SK-N-SH (cell line): ENCODE measurements at regions not wholly inside any gene's neighbourhood (a gene's known extent, or its start where the extent isn't known, plus 50 kb on each side); places are given as distances from the start of the nearest gene placed in this dataset.

Source experiments
- CTCF ChIA-PET: fragments of 300-600, 350-600 bp; formaldehyde crosslinking; extraction: SDS; loops from one replicate; lab custom pipeline; 2021; lab: Yijun Ruan, JAX
- POLR2A ChIA-PET: fragments of 350-600 bp; sonication (Branson Sonifier 250); formaldehyde crosslinking; extraction: SDS; loops from one replicate; lab custom pipeline; 2020; ENCODE audit warnings: antibody characterized with exemption, inconsistent platforms; lab: Yijun Ruan, JAX
- DNase-seq: peaks from one replicate; pipeline ENCODE4 v3.0.0; 2012
- H2AFZ ChIP-seq: fragments of 200-600 bp; sonication (generic); 2 replicates; pipeline ENCODE4 v1.8.1; 2016; ENCODE audit warnings: antibody characterized with exemption, mild to moderate bottlenecking, low read depth
- H3F3A ChIP-seq: fragments of 200-600 bp; sonication (generic); replicated peaks from 2 replicates; pipeline ENCODE3; 2016; ENCODE audit warnings: antibody characterized with exemption, mild to moderate bottlenecking; ENCODE audit not compliant: insufficient read depth
- H3K27ac ChIP-seq, 2 experiments: fragments of 200-500 bp in 1 of 2; fragments of 200-600 bp in 1 of 2; sonication (Bioruptor generic) in 1 of 2; sonication (generic), shearing (Covaris generic) in 1 of 2; 2 replicates each; pipeline versions ENCODE4 v1.5.1 to v1.6.1; 2014 to 2016; ENCODE audit warnings: low read depth in 2 of 2, inconsistent platforms in 1 of 2, low read length in 1 of 2, mild to moderate bottlenecking in 1 of 2, mixed read lengths in 1 of 2
- H3K27me3 ChIP-seq: fragments of 200-600 bp; sonication (generic), shearing (Covaris generic); 2 replicates; pipeline ENCODE4 v1.6.1; 2016; ENCODE audit warnings: mixed run types; ENCODE audit not compliant: insufficient read depth
- H3K36me3 ChIP-seq, 2 experiments: fragments of 200-500 bp in 1 of 2; fragments of 200-600 bp in 1 of 2; sonication (Bioruptor generic) in 1 of 2; sonication (generic) in 1 of 2; replicated peaks in 1 of 2; 2 replicates each; pipeline versions ENCODE3 to v1.5.1; 2014 to 2016; ENCODE audit warnings: low read length in 1 of 2, mild to moderate bottlenecking in 1 of 2; ENCODE audit not compliant: insufficient read depth in 2 of 2, control insufficient read depth in 1 of 2
- H3K4me1 ChIP-seq, 2 experiments: fragments of 200-500 bp in 1 of 2; fragments of 200-600 bp in 1 of 2; sonication (Bioruptor generic) in 1 of 2; sonication (generic), shearing (Covaris generic) in 1 of 2; 2 replicates each; pipeline versions ENCODE4 v1.5.1 to v1.6.1; 2014 to 2016; ENCODE audit warnings: low read depth in 1 of 2, low read length in 1 of 2, mixed run types in 1 of 2; ENCODE audit not compliant: insufficient read depth in 2 of 2, control insufficient read depth in 1 of 2
- H3K4me2 ChIP-seq: fragments of 200-600 bp; sonication (generic), shearing (Covaris generic); 2 replicates; pipeline ENCODE4 v1.6.1; 2017; ENCODE audit warnings: mixed run types
- H3K4me3 ChIP-seq, 2 experiments: fragments of 200-500 bp in 1 of 2; fragments of 200-600 bp in 1 of 2; sonication (Bioruptor generic) in 1 of 2; sonication (generic), shearing (Covaris generic) in 1 of 2; 2 replicates each; pipeline versions ENCODE4 v1.5.1 to v1.8.1; 2014 to 2016; ENCODE audit warnings: low read depth in 2 of 2, inconsistent platforms in 1 of 2, low read length in 1 of 2, mild to moderate bottlenecking in 1 of 2, mixed read lengths in 1 of 2, moderate library complexity in 1 of 2
- H3K79me2 ChIP-seq: fragments of 200-600 bp; sonication (generic); 2 replicates; pipeline ENCODE4 v1.8.1; 2017; ENCODE audit warnings: mild to moderate bottlenecking; ENCODE audit not compliant: insufficient read depth
- H3K9ac ChIP-seq: fragments of 200-600 bp; sonication (generic); 2 replicates; pipeline ENCODE4 v1.6.1; 2017; ENCODE audit warnings: mixed run types
- H3K9me2 ChIP-seq: fragments of 200-600 bp; sonication (generic); 2 replicates; pipeline ENCODE4 v1.6.1; 2017; ENCODE audit warnings: mixed run types
- H3K9me3 ChIP-seq: fragments of 200-600 bp; sonication (generic); 2 replicates; pipeline ENCODE4 v1.6.1; 2017; ENCODE audit warnings: mixed run types, mild to moderate bottlenecking, moderate library complexity
- H4K20me1 ChIP-seq: fragments of 200-600 bp; sonication (generic); 2 replicates; pipeline ENCODE4 v1.6.1; 2017; ENCODE audit warnings: mild to moderate bottlenecking, mixed run types; ENCODE audit not compliant: insufficient read depth
- EP300 ChIP-seq, 2 experiments: IDR thresholded peaks; 2 replicates each; pipeline versions ENCODE4 v1.4.0 to v1.6.1; 2012; ENCODE audit warnings: borderline replicate concordance in 1 of 2, low read depth in 1 of 2, low read length in 1 of 2
- EZH2phosphoT487 ChIP-seq: fragments of 200-600 bp; sonication (generic); IDR thresholded peaks from 2 replicates; pipeline ENCODE4 v1.6.1; 2017; ENCODE audit warnings: low read depth, mixed run types, mild to moderate bottlenecking, antibody characterized with exemption, moderate library complexity, borderline replicate concordance
- FOXM1 ChIP-seq: IDR thresholded peaks from 2 replicates; pipeline ENCODE4 v1.4.0; 2012; ENCODE audit warnings: low read depth, mild to moderate bottlenecking
- GABPA ChIP-seq: IDR thresholded peaks from 2 replicates; pipeline ENCODE4 v1.4.0; 2012; ENCODE audit warnings: low read depth, mild to moderate bottlenecking
- GATA2 ChIP-seq: sonication (generic); formaldehyde crosslinking; IDR thresholded peaks from 2 replicates; pipeline ENCODE4 v1.5.0; 2020; ENCODE audit warnings: mild to moderate bottlenecking, missing genetic modification reagents
- JUND ChIP-seq: IDR thresholded peaks from 2 replicates; pipeline ENCODE4 v1.4.0; 2012
- MEF2A ChIP-seq: IDR thresholded peaks from 2 replicates; pipeline ENCODE4 v1.4.0; 2012; ENCODE audit warnings: low read depth, borderline replicate concordance
- MXI1 ChIP-seq: IDR thresholded peaks from 2 replicates; pipeline ENCODE4 v1.6.1; 2012; ENCODE audit warnings: mild to moderate bottlenecking, low read depth, low read length, improper control_type of control experiment
- NFIC ChIP-seq: IDR thresholded peaks from 2 replicates; pipeline ENCODE4 v1.4.0; 2012; ENCODE audit warnings: borderline replicate concordance
- NRF1 ChIP-seq: IDR thresholded peaks from 2 replicates; pipeline ENCODE4 v1.6.1; 2012; ENCODE audit warnings: low read depth, mild to moderate bottlenecking, low read length
- POLR2AphosphoS5 ChIP-seq: IDR thresholded peaks from 2 replicates; pipeline ENCODE4 v1.6.1; 2012; ENCODE audit warnings: low read depth, low read length
- RAD21 ChIP-seq: IDR thresholded peaks from 2 replicates; pipeline ENCODE4 v1.6.1; 2012; ENCODE audit warnings: mild to moderate bottlenecking, low read length
- RFX5 ChIP-seq: IDR thresholded peaks from 2 replicates; pipeline ENCODE4 v1.6.1; 2012; ENCODE audit warnings: mild to moderate bottlenecking, improper control_type of control experiment, low read length
- RXRA ChIP-seq: IDR thresholded peaks from 2 replicates; pipeline ENCODE4 v1.4.0; 2012; ENCODE audit warnings: low read depth, mild to moderate bottlenecking, borderline replicate concordance
- SMC3 ChIP-seq: IDR thresholded peaks from 2 replicates; pipeline ENCODE4 v1.6.1; 2012; ENCODE audit warnings: low read depth, low read length, improper control_type of control experiment
- TCF12 ChIP-seq: IDR thresholded peaks from 2 replicates; pipeline ENCODE4 v1.4.0; 2012
- USF1 ChIP-seq: IDR thresholded peaks from 2 replicates; pipeline ENCODE4 v1.4.0; 2012; ENCODE audit warnings: low read depth, borderline replicate concordance
- USF2 ChIP-seq: fragments of 150-350 bp; IDR thresholded peaks from 2 replicates; pipeline ENCODE4 v1.6.1; 2017; ENCODE audit warnings: antibody characterized with exemption, low read length, low read depth, borderline replicate concordance
- WGBS: methylation state at CpG from one replicate; pipeline ENCODE4 v1.1.6; 2017; ENCODE audit warnings: low lambda C conversion rate; 5-methylcytosine and 5-hydroxymethylcytosine counted together
- TF ChIP-seq, protein P1 (sequence below): IDR thresholded peaks from 2 replicates; pipeline ENCODE4; 2012

DNA sequence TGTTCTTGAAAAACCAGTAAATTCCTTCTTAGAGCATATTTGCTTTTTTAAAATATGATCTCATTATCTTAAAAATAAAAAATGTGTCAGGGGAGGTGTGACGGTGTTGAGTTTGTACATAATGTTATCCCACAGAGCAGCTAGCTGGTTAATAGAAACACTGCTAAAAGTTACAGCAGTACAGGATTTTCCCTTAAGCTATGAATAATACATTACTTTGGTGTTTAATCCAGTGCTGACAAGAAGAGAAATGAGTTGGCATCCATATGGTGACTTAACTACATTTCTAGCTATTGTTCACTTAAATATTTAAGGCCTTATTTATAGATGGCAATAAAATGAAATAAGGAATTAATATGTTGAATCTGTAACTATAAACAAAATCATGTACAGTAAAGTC lies 883.1 kb downstream of the CDH18 start:
- TF ChIP-seq FOXM1 (no peak), GATA2 (CRISPR knock-in tag) (no peak), NFIC (no peak), MEF2A (no peak), NRF1 (no peak), POLR2AphosphoS5 (no peak), EZH2phosphoT487 (no peak), RAD21 (no peak), USF2 (no peak), USF1 (no peak), TCF12 (no peak), EP300 (IDR thresholded peaks at IDR 0.05; ENCODE audit: borderline replicate concordance in 1 of 2, low read depth in 1 of 2, low read length in 1 of 2) (no peak), MXI1 (no peak), JUND (no peak), RXRA (no peak), RFX5 (no peak), SMC3 (no peak), GABPA (no peak)
- TF ChIP-seq, protein P1, sequence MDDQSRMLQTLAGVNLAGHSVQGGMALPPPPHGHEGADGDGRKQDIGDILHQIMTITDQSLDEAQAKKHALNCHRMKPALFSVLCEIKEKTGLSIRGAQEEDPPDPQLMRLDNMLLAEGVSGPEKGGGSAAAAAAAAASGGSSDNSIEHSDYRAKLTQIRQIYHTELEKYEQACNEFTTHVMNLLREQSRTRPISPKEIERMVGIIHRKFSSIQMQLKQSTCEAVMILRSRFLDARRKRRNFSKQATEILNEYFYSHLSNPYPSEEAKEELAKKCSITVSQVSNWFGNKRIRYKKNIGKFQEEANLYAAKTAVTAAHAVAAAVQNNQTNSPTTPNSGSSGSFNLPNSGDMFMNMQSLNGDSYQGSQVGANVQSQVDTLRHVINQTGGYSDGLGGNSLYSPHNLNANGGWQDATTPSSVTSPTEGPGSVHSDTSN, result no peak
- TF ChIP-seq, all 33 proteins: peak for 0
- Histone ChIP-seq H3K36me3 (no peaks in the 10 kb centered on the region), H3K79me2 (no peaks in the 10 kb centered on the region), H4K20me1 (no peaks in the 10 kb centered on the region), H2AFZ (no peak overlapping the region), H3K9me2 (no peaks in the 10 kb centered on the region), H3K9ac (no peak overlapping the region), H3F3A (no peaks in the 10 kb centered on the region), H3K27me3 (no peaks in the 10 kb centered on the region; the same call in 1 of the 2 replicates), H3K9me3 (no peaks in the 10 kb centered on the region), H3K27ac (no peak overlapping the region), H3K4me1 (no peaks in the 10 kb centered on the region), H3K4me3 (0 out of 4 replicates have a peak overlapping the region, but pooled peaks of 1 of the 2 experiments have one; percentile 11), H3K4me2 (no peak overlapping the region)
- ChIA-PET POLR2A (no interaction called here), CTCF (no interaction called here)
- 53% methylated on average over 1 of the region's 1 CpG for WGBS
- no peak for DNase-seq
